ENCODE measurements at regions not wholly inside any gene's neighbourhood (a gene's known extent, or its start where the extent isn't known, plus 50 kb on each side); places are given as distances from the start of the nearest gene placed in this dataset.

DNA sequence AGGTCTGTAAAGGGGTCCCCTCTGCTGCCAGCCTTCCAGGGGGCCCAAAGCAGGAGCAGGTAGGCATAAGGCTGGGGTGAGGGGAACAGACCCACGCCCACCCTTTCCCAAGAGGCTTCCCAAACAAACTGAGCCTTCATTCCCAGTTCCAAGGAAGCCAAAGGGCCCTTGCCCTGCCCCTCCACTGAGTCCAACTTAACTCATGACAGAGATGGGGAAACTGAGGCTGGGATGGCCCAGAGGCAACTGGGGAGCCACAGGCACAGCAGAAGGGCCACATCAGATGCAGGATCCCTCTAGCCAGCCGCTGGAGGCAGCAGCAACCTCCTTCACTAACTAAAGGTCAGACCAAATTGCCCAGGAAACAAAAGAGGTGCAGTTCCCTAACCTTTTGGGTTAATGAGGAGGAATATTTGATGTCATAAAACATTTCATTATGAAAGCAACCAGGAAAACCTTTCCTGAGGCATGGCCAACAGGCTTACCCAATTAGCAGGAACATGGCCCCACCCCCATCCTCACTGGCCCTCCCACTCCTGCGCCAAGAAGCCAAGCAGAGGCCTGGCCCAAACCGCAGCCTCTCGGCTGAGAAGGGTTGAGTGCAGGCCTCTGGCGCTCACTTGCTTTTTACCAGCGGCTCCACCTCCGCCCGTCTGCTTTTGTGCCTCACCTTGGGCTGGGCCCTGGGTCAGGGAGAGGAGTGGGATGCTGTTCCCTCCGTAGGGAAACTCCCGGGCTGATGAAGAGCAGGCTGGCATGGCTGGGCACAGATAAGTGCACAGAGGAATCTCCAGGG, 293.5 kb upstream of the RTL1 start:
- no peak for DNase-seq

- no peak for DNase-seq
Observed at GRCh38 chr14:101197595-101198397, 294.3 kb upstream of the RTL1 start.

DNA sequence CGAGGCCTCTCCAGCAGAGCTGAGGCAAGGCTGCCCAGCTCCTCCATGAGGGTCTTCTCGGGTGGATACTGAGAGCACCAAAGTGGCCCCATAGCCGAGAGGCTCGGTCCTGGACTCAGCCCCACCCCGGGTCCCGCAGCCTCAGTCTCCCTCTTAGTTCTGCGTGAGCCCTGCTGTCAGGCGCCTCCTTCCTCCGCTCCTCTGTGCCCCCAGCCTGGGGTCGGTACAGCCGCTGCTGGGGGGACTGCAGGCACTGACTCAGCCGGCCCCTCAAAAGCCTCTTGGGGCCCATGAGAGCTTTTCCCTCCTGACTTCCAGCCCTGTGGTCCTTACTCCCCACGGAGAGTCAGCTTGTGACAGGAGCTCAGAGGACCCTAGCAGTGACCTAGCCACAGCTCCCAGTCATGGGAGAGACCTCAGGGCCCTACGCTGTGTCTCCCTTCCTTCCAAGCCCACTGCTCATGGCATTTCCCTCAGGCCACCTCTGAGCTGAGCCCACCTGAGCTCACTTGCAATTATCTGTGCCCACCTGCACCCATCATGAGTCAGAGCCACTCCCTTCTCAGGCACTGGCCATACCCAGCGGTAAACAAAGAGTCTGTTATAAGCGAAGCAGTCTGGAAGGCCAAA, 295.0 kb upstream of the RTL1 start:
- DNase-seq: no peak

DNA sequence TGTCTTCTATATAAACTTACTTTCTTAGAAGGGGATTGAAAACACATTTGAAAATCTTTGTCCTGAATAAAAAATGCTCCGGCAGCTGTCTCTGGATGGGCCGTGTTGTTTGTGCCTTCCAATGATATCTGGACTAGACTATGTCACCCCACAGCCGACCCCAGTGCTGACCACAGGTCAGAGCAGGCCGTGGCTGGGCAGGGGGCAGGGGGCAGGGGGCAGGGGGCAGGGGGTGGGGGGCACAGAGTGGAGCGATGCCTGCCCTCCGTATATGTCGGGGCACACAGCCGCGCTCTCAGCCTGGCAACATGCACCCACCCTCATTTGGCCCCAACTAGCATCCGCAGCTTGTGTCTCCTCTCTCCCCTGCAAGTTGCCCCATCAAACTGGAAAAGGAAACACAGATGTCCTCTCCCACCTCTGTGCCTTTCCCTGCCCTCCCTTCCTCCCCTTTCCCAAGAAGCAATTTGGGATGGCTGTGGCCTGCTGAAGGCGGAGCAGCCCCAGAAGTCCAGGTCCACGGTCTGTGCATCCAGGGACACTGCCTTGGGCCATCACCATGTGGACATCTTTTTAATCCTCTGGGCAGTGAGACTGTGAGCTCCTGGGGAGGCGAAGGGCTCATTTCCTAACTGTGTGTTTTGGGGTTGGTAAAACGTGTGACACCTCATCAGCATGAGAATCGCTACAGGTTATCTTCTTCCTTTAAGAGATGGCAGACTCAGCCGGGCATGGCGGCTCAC, 295.7 kb upstream of the RTL1 start:
- no peak for DNase-seq

DNA sequence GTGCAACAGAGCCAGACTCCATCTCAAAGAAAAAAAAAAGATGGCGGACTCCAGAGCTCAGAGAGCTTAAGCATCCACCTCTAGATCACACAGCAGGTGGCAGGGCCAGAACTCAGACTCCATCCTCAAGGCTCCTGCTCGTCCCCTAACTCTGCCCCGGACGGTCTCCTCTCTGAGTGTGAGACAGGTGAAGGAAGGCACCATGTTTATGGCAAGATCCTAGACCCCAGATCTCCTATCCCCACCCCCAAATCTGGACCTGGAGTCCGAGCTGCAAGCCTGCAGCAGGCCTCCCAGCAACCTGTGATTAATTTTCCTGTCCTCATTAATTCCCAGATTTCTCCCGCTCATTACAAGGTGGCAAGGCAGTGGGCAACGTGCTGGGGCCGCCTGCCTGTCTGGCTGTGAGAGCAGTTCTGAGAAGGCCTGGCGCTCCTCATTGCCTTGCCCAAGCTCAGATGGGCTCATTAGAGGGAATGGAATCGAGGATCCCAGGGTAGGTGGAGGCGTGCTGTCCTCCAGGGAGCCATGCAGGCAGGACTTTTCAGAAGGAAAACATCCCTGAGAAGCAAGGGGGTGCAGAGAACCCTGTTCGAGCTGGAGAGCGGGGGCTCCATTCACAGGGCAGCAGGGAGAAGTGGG, 296.6 kb upstream of the RTL1 start:
- no peak for DNase-seq

GRCh38 chr14:101200650-101201516, 297.4 kb upstream of the RTL1 start:
- DNase-seq: no peak

GRCh38 chr14:101201535-101202151, 298.1 kb upstream of the RTL1 start:
- no peak for DNase-seq

GRCh38 chr14:101202627-101203404, 299.3 kb upstream of the RTL1 start:
- no peak for DNase-seq

- no peak for DNase-seq
Observed at GRCh38 chr14:101206556-101206955, 303.0 kb upstream of the RTL1 start.

DNA sequence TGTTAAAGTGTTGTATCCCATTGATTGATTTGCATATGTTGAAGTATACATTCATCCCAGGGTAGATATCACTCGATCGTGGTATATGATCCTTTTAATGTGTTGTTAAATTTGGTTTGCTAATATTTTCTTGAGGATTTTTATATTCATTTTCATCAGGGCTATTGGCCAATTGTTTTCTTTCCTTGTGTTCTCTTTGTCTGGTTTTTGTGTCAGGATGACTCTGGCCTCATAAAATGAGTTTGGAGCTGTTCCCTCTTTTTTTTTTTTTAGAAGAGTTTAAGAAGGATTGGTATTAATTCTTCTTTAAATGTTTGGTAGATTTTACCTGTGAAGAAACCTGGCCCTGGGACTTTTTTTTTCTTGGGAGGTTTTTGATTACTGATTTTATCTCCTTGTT, 303.5 kb upstream of the RTL1 start:
- no peak for DNase-seq

DNA sequence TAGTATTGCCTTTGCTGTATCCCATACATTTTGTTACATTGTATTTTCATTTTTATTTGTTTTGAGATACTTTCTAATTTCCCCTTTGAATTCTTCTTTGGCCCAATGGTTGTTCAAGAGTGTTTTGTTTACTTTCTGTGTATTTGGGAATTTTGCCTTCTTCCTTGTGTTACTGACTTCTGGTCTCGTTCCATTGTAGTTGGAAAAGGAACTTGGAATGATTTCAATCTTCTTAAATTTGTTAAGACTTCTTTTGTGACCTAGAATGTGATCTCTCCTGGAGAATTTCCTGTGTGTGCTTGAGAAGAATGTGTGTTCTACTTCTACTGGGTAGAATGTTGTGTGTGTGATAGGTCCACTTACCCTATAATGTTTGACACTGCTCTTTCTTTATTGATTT, 304.4 kb upstream of the RTL1 start:
- DNase-seq: no peak

- no peak for DNase-seq
Observed at GRCh38 chr14:101209594-101209993, 306.1 kb upstream of the RTL1 start.

- no peak for DNase-seq
Observed at GRCh38 chr14:101215266-101215665, 311.7 kb upstream of the RTL1 start.

GRCh38 chr14:101215927-101216326, 312.4 kb upstream of the RTL1 start:
- DNase-seq: no peak

DNA sequence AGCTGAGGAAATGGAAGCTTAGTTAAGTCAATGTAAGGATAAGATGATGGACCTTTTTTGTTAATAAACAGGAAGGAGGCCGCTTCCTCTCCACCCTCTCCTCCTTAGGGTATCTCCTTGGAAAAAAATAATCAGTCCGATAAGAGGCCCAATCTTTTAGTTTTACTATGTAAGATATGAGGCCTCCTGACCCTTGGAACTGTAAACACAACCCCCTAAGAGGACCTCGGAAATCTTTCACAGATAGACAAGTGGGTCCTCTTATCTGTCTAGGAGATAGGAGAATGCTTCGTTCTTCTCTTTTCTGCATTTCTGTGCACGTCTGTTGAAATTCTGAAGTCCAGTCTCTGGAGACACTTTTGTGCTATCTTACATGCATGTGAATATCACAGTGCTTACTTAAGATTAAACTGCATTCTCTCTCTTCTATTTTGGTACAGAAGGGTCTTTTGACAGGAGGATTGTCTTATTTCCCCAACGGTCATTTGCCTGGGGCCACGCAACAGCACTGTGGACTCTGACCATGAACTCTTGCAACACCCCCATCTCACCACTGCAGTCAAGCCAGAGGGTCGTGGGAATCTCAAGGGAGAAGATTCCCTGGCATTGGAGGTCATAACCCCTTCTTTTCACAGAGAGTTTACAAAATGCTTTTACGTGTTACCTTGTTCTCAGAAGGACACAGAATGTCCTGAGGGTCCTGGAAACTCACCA, 313.0 kb upstream of the RTL1 start:
- DNase-seq: no peak

GRCh38 chr14:101217080-101217463, 313.6 kb upstream of the RTL1 start:
- no peak for DNase-seq

DNA sequence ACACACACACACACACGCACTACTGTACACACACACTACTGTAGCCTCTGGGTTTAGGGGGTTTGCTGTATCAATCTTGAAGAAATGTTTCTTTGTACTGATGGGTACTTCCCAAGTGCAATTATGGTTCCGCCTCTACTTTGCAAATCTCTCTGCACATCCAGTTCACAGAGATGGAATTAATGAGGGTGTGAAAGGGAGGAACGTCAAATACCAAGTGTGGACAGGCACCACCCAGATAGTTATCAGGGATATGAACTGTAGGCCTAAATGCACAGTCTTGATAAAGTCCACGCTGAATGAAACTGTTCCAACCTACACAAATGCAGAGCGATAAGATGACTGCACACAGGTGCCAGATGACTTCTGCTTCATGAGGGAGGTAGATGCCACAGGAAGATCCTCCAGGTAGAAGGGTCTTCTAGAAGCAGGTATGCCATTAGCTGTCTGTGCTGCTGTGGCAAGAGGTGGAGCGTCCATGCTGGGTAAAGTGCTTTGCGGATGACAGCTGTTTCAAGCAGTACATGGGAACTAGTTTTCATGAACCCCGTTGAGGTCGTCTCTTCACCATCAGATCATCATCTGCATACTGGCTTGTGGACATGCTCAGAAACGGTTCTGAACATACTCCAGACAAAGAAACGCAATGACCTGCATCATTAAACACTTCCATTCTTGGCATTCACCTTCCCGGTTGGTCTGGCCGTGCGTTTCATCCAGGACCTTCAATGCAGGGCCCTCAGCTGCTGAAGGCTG, 314.3 kb upstream of the RTL1 start:
- DNase-seq: no peak

- no peak for DNase-seq
Observed at GRCh38 chr14:101219896-101220703, 316.6 kb upstream of the RTL1 start.
